ENCODE measurements at regions not wholly inside any gene's neighbourhood (a gene's known extent, or its start where the extent isn't known, plus 50 kb on each side); places are given as distances from the start of the nearest gene placed in this dataset.

- no peaks in the 10 kb centered on the region for H3F3A ChIP-seq (ENCODE audit: insufficient read depth, low read length)
- no peaks in the 10 kb centered on the region for H3K79me2 ChIP-seq (ENCODE audit: low read length)
- H4K20me1 ChIP-seq (ENCODE audit: insufficient read depth, low read length), result no peaks in the 10 kb centered on the region
- no peak for DNase-seq
- no peak overlapping the region for H2AFZ ChIP-seq (ENCODE audit: low read length)
- H3K4me2 ChIP-seq (ENCODE audit: low read depth, low read length), result no peak overlapping the region
- no peaks in the 10 kb centered on the region for H3K9me2 ChIP-seq (replicated peaks; ENCODE audit: insufficient read depth, low read length)
- H3K36me3 ChIP-seq (replicated peaks; ENCODE audit: insufficient read depth, low read length), result no peaks in the 10 kb centered on the region
- peaks cover 5% of the 10 kb centered on the region for H3K4me1 ChIP-seq (ENCODE audit: low read length)
- no peak for TF ChIP-seq EZH2phosphoT487 (IDR thresholded peaks at IDR 0.05; ENCODE audit: low read length)
- no peak for TF ChIP-seq CTCF (IDR thresholded peaks at IDR 0.05; ENCODE audit: low read length)
- H3K9ac ChIP-seq (ENCODE audit: low read length), result no peak overlapping the region
- no peaks in the 10 kb centered on the region for H3K27me3 ChIP-seq (replicated peaks; ENCODE audit: insufficient read depth, low read length)
- H3K9me3 ChIP-seq (replicated peaks; ENCODE audit: insufficient read depth, low read length), result no peaks in the 10 kb centered on the region
- no peak overlapping the region for H3K27ac ChIP-seq (ENCODE audit: low read length)
- H3K4me3 ChIP-seq (ENCODE audit: low read length), result no peak overlapping the region
These were observed 714.1 kb upstream of the CHRM3 start for GRCh38 chr1:238672262-238672661.

DNA sequence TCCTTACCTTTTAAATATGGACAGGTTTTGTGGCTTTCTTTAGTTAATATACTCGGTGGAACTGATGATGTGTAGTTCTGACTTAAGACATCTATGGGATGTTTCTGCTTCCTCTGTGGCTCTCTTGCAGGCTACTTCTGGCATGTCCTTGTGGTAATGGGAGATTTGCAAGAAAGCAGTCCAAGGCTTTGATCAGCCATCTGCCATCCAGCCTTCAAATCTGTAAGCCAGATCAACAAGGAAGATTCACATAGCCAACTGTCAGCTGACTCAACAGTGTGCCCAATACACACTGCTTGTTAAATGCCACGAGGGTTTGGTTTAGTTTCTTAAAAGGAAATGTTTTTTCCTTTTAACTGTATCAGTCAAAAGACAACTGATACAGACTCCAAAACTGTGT is 722.2 kb upstream of the CHRM3 start:
- H2AFZ ChIP-seq (ENCODE audit: low read length), result no peak overlapping the region
- no peaks in the 10 kb centered on the region for H3K27me3 ChIP-seq (replicated peaks; ENCODE audit: insufficient read depth, low read length)
- H3K4me1 ChIP-seq (ENCODE audit: low read length), result no peaks in the 10 kb centered on the region

GRCh38 chr1:238660849-238661248 is 725.5 kb upstream of the CHRM3 start:
- no peak for DNase-seq
- Histone ChIP-seq H4K20me1 (ENCODE audit: insufficient read depth, low read length) (no peaks in the 10 kb centered on the region), H3K4me2 (ENCODE audit: low read depth, low read length) (no peak overlapping the region), H3K4me3 (ENCODE audit: low read length) (no peak overlapping the region), H3K9me3 (replicated peaks; ENCODE audit: insufficient read depth, low read length) (no peaks in the 10 kb centered on the region), H3K27me3 (replicated peaks; ENCODE audit: insufficient read depth, low read length) (no peaks in the 10 kb centered on the region), H3K9ac (ENCODE audit: low read length) (no peak overlapping the region), H3K4me1 (ENCODE audit: low read length) (no peaks in the 10 kb centered on the region), H3K79me2 (ENCODE audit: low read length) (no peaks in the 10 kb centered on the region), H3K36me3 (replicated peaks; ENCODE audit: insufficient read depth, low read length) (no peaks in the 10 kb centered on the region), H3K27ac (ENCODE audit: low read length) (no peak overlapping the region), H2AFZ (ENCODE audit: low read length) (no peak overlapping the region), H3K9me2 (replicated peaks; ENCODE audit: insufficient read depth, low read length) (no peaks in the 10 kb centered on the region), H3F3A (ENCODE audit: insufficient read depth, low read length) (no peaks in the 10 kb centered on the region)
- TF ChIP-seq EZH2 (optimal IDR thresholded peaks at IDR 0.05; ENCODE audit: low read depth, low read length), result no peak
- TF ChIP-seq EZH2phosphoT487 (IDR thresholded peaks at IDR 0.05; ENCODE audit: low read length), result no peak
- no peak for TF ChIP-seq CTCF (IDR thresholded peaks at IDR 0.05; ENCODE audit: low read length)

More for the DNA sequence above, 722.2 kb upstream of the CHRM3 start:
- Histone ChIP-seq H3K9me3 (replicated peaks; ENCODE audit: insufficient read depth, low read length) (no peaks in the 10 kb centered on the region), H3K4me3 (ENCODE audit: low read length) (no peak overlapping the region), H3K79me2 (ENCODE audit: low read length) (no peaks in the 10 kb centered on the region), H3F3A (ENCODE audit: insufficient read depth, low read length) (no peaks in the 10 kb centered on the region), H3K9me2 (replicated peaks; ENCODE audit: insufficient read depth, low read length) (no peaks in the 10 kb centered on the region), H3K27ac (ENCODE audit: low read length) (no peak overlapping the region), H3K4me2 (ENCODE audit: low read depth, low read length) (no peak overlapping the region), H4K20me1 (ENCODE audit: insufficient read depth, low read length) (no peaks in the 10 kb centered on the region), H3K36me3 (replicated peaks; ENCODE audit: insufficient read depth, low read length) (no peaks in the 10 kb centered on the region), H3K9ac (ENCODE audit: low read length) (no peak overlapping the region)
- no peak for DNase-seq
- TF ChIP-seq CTCF (IDR thresholded peaks at IDR 0.05; ENCODE audit: low read length) (no peak), EZH2phosphoT487 (IDR thresholded peaks at IDR 0.05; ENCODE audit: low read length) (no peak), EZH2 (optimal IDR thresholded peaks at IDR 0.05; ENCODE audit: low read depth, low read length) (no peak)

All from MM.1S (cell line).